ENCODE measurements at regions not wholly inside any gene's neighbourhood (a gene's known extent, or its start where the extent isn't known, plus 50 kb on each side); places are given as distances from the start of the nearest gene placed in this dataset.

GRCh38 chr11:86182976-86183584, 61.5 kb upstream of the EED start:
- H3K4me1 ChIP-seq = peaks cover 18 to 27% of the 10 kb centered on the region in 2 donors
- H3K27me3 ChIP-seq = no peaks in the 10 kb centered on the region
- intact Hi-C loops (cut with DNase I; ENCODE audit: low total_unique reads) (no loop called here), in situ Hi-C loops (cut with MboI; ENCODE audit: low sequenced_read_pairs in 4 of 4) (no loop called here)
- H3K4me3 ChIP-seq = no peak overlapping the region
- H3K27ac ChIP-seq = no peak overlapping the region
- TF ChIP-seq POLR2A (IDR thresholded peaks at IDR 0.05) (no peak), CTCF (IDR thresholded peaks at IDR 0.05 in 4 of 5, conservative IDR thresholded peaks at IDR 0.05 in 1 of 5) (no peak)
- no peaks in the 10 kb centered on the region for H3K36me3 ChIP-seq
- ATAC-seq (no peak), DNase-seq (no peak)
- H3K9me3 ChIP-seq = no peaks in the 10 kb centered on the region

GRCh38 chr11:86181379-86181778, 63.2 kb upstream of the EED start:
- H3K9me3 ChIP-seq = no peaks in the 10 kb centered on the region
- no peak for ATAC-seq
- no peak for DNase-seq
- H3K27me3 ChIP-seq = no peaks in the 10 kb centered on the region
- no peaks in the 10 kb centered on the region for H3K36me3 ChIP-seq
- intact Hi-C loops (cut with DNase I; ENCODE audit: low total_unique reads) (no loop called here), in situ Hi-C loops (cut with MboI; ENCODE audit: low sequenced_read_pairs in 4 of 4) (no loop called here)
- TF ChIP-seq CTCF (IDR thresholded peaks at IDR 0.05 in 4 of 5, conservative IDR thresholded peaks at IDR 0.05 in 1 of 5) (no peak), POLR2A (IDR thresholded peaks at IDR 0.05) (no peak)
- H3K27ac ChIP-seq = no peak overlapping the region
- H3K4me3 ChIP-seq = no peak overlapping the region
- peaks cover 22 to 32% of the 10 kb centered on the region in 2 donors for H3K4me1 ChIP-seq

GRCh38 chr11:86180851-86181250, 63.7 kb upstream of the EED start:
- H3K27me3 ChIP-seq = no peaks in the 10 kb centered on the region
- no peak for ATAC-seq
- no peaks in the 10 kb centered on the region for H3K36me3 ChIP-seq
- TF ChIP-seq CTCF (IDR thresholded peaks at IDR 0.05 in 4 of 5, conservative IDR thresholded peaks at IDR 0.05 in 1 of 5) = no peak
- TF ChIP-seq POLR2A (IDR thresholded peaks at IDR 0.05) = no peak
- in situ Hi-C loops (cut with MboI; ENCODE audit: low sequenced_read_pairs in 4 of 4) = no loop called here
- no peak for DNase-seq
- no peaks in the 10 kb centered on the region for H3K9me3 ChIP-seq
- no peak overlapping the region for H3K4me3 ChIP-seq
- H3K27ac ChIP-seq = no peak overlapping the region
- intact Hi-C loops (cut with DNase I; ENCODE audit: low total_unique reads) = no loop called here
- peaks cover 23 to 30% of the 10 kb centered on the region in 2 donors for H3K4me1 ChIP-seq

GRCh38 chr11:86180423-86180822, 64.1 kb upstream of the EED start:
- TF ChIP-seq POLR2A (IDR thresholded peaks at IDR 0.05) (no peak), CTCF (IDR thresholded peaks at IDR 0.05 in 4 of 5, conservative IDR thresholded peaks at IDR 0.05 in 1 of 5) (no peak)
- no peaks in the 10 kb centered on the region for H3K27me3 ChIP-seq
- in situ Hi-C loops (cut with MboI; ENCODE audit: low sequenced_read_pairs in 4 of 4) = no loop called here
- intact Hi-C loops (cut with DNase I; ENCODE audit: low total_unique reads) = no loop called here
- H3K9me3 ChIP-seq = no peaks in the 10 kb centered on the region
- H3K4me1 ChIP-seq = peaks cover 25 to 30% of the 10 kb centered on the region in 2 donors
- no peak overlapping the region for H3K4me3 ChIP-seq
- no peak for DNase-seq
- H3K36me3 ChIP-seq = no peaks in the 10 kb centered on the region
- no peak overlapping the region for H3K27ac ChIP-seq
- no peak for ATAC-seq

GRCh38 chr11:86179646-86180064, 64.9 kb upstream of the EED start:
- Histone ChIP-seq H3K4me1 (peaks cover 33 to 36% of the 10 kb centered on the region in 2 donors), H3K27ac (peak overlapping the region in 1 of 4 donors; percentile 14), H3K4me3 (no peak overlapping the region), H3K27me3 (no peaks in the 10 kb centered on the region), H3K36me3 (no peaks in the 10 kb centered on the region), H3K9me3 (no peaks in the 10 kb centered on the region)
- intact Hi-C loops (cut with DNase I; ENCODE audit: low total_unique reads) = loop anchor here (5.0 kb wide), 1 partner anchor 137 kb away; no protein-coding TSS in a partner anchor
- TF ChIP-seq POLR2A (IDR thresholded peaks at IDR 0.05) (no peak), CTCF (IDR thresholded peaks at IDR 0.05 in 4 of 5, conservative IDR thresholded peaks at IDR 0.05 in 1 of 5) (no peak)
- in situ Hi-C loops (cut with MboI; ENCODE audit: low sequenced_read_pairs in 4 of 4) = loop anchor here in 1 of 4 donors (10.0 kb wide), 1 partner anchor 105 kb away; no protein-coding TSS in a partner anchor
- ATAC-seq (no peak), DNase-seq (no peak)

Data from gastrocnemius medialis (tissue), 4 donors.